Body of pancreas (tissue), 4 donors: ENCODE measurements at regions not wholly inside any gene's neighbourhood (a gene's known extent, or its start where the extent isn't known, plus 50 kb on each side); places are given as distances from the start of the nearest gene placed in this dataset.

Experiments used
- ATAC-seq: fragments of 150-250 bp; one replicate; pipeline ENCODE4 v1.9.1; 2016
- DNase-seq, 4 donors: peaks; one replicate each; pipeline ENCODE4 v3.0.0-alpha.2; 2019
- H3K27ac ChIP-seq, 4 donors: fragments of 200-600 bp; sonication (generic); 1 replicate in 3 of 4; 2 replicates in 1 of 4; pipeline versions ENCODE4 v1.5.1 to v1.6.1; 2016 to 2019; ENCODE audit warnings: mild to moderate bottlenecking in 1 of 4, mixed read lengths in 1 of 4, moderate library complexity in 1 of 4
- H3K27me3 ChIP-seq, 2 donors: fragments of 200-600 bp; sonication (generic); one replicate each; pipeline ENCODE4 v1.6.0; 2016; ENCODE audit warnings: mild to moderate bottlenecking in 1 of 2
- H3K36me3 ChIP-seq, 2 donors: fragments of 200-600 bp; sonication (generic); replicated peaks in 1 of 2; 2 replicates each; pipeline ENCODE4 v1.5.1; 2016; ENCODE audit warnings: low read depth in 2 of 2; ENCODE audit not compliant: insufficient read depth in 1 of 2
- H3K4me1 ChIP-seq: fragments of 200-600 bp; sonication (generic); one replicate; pipeline ENCODE4 v1.6.0; 2016
- H3K4me3 ChIP-seq, 2 donors: fragments of 200-600 bp; sonication (generic); 1 replicate in 1 of 2; 2 replicates in 1 of 2; pipeline ENCODE4 v1.5.1; 2016 to 2019
- H3K9me3 ChIP-seq, 3 donors: fragments of 200-600 bp; sonication (generic); 1 replicate in 2 of 3; 2 replicates in 1 of 3; pipeline ENCODE4 v1.5.1; 2016
- POLR2A ChIP-seq, 3 donors: fragments of 450-650 bp; IDR thresholded peaks; one replicate each; pipeline ENCODE4 v1.6.1; 2016; ENCODE audit warnings: antibody characterized with exemption in 3 of 3, mild to moderate bottlenecking in 2 of 3
- WGBS, 2 donors: methylation state at CpG; one replicate each; pipeline ENCODE4 v1.1.5; 2017; 5-methylcytosine and 5-hydroxymethylcytosine counted together
- intact Hi-C: fragments of 100-400 bp; cut with DNase I; formaldehyde crosslinking; loops from one replicate; pipeline ENCODE4 v1.15.1; 2023
- TF ChIP-seq, protein P1 (sequence below), 7 experiments: fragments of 450-650 bp in 4 of 7; fragments of 200-600 bp in 3 of 7; sonication (generic) in 3 of 7; IDR thresholded peaks; one replicate each; pipeline ENCODE4 v1.5.1; 2016 to 2019; ENCODE audit warnings: antibody characterized with exemption in 7 of 7

DNA sequence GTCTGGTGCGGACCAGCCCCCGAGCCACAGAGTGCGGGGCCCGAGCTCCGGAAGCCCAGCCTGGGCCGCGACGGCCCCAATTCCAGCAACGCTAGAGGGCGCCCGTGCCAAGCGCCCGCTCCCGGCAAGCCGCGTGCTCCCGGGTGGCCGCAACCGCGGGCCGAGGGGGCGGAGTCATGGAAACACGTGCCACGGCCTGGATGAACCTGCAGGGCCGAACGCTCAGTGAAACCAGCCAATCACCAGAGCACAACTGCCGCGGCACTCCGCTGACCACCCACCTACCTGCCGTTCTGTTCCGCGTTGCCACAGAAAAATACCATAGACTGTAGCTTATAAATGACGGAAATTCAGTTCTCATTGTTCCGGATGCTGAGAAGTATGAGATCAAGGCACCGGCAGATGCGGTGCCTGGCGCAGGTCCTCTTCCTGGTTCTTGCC lies 85.7 kb upstream of the FOXC1 start:
- no peaks in the 10 kb centered on the region for H3K36me3 ChIP-seq
- no peak overlapping the region for H3K4me3 ChIP-seq
- H3K4me1 ChIP-seq, result peaks cover 5% of the 10 kb centered on the region
- ATAC-seq (peak; percentile 64), DNase-seq (peak; percentile 16 to 63 (median 52))
- TF ChIP-seq, protein P1, sequence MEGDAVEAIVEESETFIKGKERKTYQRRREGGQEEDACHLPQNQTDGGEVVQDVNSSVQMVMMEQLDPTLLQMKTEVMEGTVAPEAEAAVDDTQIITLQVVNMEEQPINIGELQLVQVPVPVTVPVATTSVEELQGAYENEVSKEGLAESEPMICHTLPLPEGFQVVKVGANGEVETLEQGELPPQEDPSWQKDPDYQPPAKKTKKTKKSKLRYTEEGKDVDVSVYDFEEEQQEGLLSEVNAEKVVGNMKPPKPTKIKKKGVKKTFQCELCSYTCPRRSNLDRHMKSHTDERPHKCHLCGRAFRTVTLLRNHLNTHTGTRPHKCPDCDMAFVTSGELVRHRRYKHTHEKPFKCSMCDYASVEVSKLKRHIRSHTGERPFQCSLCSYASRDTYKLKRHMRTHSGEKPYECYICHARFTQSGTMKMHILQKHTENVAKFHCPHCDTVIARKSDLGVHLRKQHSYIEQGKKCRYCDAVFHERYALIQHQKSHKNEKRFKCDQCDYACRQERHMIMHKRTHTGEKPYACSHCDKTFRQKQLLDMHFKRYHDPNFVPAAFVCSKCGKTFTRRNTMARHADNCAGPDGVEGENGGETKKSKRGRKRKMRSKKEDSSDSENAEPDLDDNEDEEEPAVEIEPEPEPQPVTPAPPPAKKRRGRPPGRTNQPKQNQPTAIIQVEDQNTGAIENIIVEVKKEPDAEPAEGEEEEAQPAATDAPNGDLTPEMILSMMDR (IDR thresholded peaks at IDR 0.05), result peak; percentile 24 to 57 (median 42)
- no peak for TF ChIP-seq POLR2A (IDR thresholded peaks at IDR 0.05)
- no peaks in the 10 kb centered on the region for H3K9me3 ChIP-seq
- 16 to 19% methylated on average over 31 to 37 of the region's 37 CpGs for WGBS, 2 donors
- H3K27ac ChIP-seq, result no peak overlapping the region
- H3K27me3 ChIP-seq, result peaks cover 0 to 13% of the 10 kb centered on the region in 2 donors
- intact Hi-C loops, result no loop called here

DNA sequence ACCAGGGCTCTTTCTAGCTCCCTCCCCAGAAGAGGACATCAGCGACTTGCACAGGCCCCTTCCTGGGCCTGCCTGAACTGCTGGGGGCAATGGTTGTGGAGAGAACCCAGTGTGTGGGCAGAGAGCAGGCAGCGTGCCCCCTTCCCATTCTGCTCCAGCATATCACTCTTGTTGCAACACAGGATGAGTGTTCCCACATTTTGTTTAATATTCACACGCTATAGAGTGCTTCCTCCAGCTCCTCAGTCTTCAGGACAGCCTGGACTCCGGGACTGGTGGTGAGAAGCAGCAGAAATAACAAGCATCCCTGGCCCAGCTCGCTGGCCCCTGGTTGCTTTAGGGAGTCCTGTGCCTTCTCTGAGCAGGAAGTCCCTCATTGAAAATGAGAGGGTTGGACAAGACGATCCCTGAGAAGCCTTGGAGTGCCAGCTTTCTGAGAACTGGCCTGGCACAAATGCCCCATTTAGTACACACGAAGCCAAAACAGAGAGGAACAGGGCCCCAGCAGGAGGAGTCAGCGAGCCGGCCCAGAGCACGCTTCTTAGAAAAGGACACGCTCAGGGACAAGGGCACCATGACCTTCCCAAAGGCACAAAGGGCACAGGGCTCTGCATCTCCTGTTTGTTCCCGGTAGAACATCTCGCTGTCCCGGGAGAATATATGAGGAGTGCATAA lies 84.2 kb upstream of the FOXC1 start:
- Histone ChIP-seq H3K27ac (no peak overlapping the region), H3K36me3 (no peaks in the 10 kb centered on the region), H3K4me3 (no peak overlapping the region), H3K4me1 (peaks cover 5% of the 10 kb centered on the region), H3K9me3 (no peaks in the 10 kb centered on the region), H3K27me3 (peaks cover 0 to 13% of the 10 kb centered on the region in 2 donors)
- ATAC-seq (no peak), DNase-seq (no peak)
- TF ChIP-seq, protein P1 (IDR thresholded peaks at IDR 0.05), result no peak
- no peak for TF ChIP-seq POLR2A (IDR thresholded peaks at IDR 0.05)
- intact Hi-C loops, result no loop called here
- WGBS, 2 donors, result 81 to 90% methylated on average over 14 of the region's 14 CpGs

DNA sequence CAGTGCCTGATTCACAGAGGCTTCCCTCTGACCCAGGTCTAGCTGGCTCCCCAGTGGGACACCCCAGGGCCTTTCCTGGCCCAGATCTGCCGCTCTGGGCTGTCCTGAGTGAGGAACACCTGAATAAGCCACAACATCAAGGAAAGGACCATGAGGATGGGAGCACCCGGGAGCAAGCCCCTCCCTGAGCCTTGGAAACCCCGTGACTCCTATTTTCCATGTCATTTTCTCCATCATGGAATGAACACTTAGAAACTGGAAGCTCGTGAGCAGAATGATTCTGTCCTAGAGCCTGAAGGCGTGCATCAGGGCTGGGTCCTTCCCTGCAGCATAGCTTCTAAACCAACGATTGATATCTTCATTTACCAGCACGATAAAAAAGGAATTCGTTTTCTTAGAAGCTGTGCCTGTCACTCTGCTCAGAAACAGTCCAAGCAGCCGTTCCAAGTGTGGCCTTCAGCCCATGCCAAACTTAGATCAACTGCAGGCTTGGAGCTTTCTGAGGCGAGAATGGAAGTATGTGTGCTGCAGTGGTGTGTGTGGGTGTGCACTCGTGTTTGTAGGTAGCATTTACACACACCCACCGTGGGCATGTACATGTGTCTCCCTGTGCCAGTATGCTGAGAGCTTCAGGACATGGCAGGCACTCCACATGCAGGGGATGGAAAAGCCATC lies 83.2 kb upstream of the FOXC1 start:
- WGBS, 2 donors, result 41 to 43% methylated on average over 11 to 12 of the region's 12 CpGs
- Histone ChIP-seq H3K36me3 (no peaks in the 10 kb centered on the region), H3K4me1 (peaks cover 5% of the 10 kb centered on the region), H3K27me3 (peaks cover 0 to 13% of the 10 kb centered on the region in 2 donors), H3K9me3 (no peaks in the 10 kb centered on the region), H3K27ac (no peak overlapping the region), H3K4me3 (no peak overlapping the region)
- intact Hi-C loops, result no loop called here
- TF ChIP-seq POLR2A (IDR thresholded peaks at IDR 0.05), result no peak
- TF ChIP-seq, protein P1 (IDR thresholded peaks at IDR 0.05), result no peak
- peak in 1 of 4 donors; percentile 9 for DNase-seq
- ATAC-seq, result no peak

- no peak overlapping the region for H3K4me3 ChIP-seq
- WGBS, 2 donors, result 17 to 21% methylated on average over 11 of the region's 11 CpGs
- peaks cover 0 to 9% of the 10 kb centered on the region in 2 donors for H3K27me3 ChIP-seq
- DNase-seq (peak in 1 of 4 donors; percentile 19), ATAC-seq (peak; percentile 30)
- no peaks in the 10 kb centered on the region for H3K36me3 ChIP-seq
- no peak overlapping the region for H3K27ac ChIP-seq
- no peak for TF ChIP-seq POLR2A (IDR thresholded peaks at IDR 0.05)
- TF ChIP-seq, protein P1 (IDR thresholded peaks at IDR 0.05), result no peak
- intact Hi-C loops, result no loop called here
- no peaks in the 10 kb centered on the region for H3K9me3 ChIP-seq
- peaks cover 5% of the 10 kb centered on the region for H3K4me1 ChIP-seq
These were observed 82.7 kb upstream of the FOXC1 start for GRCh38 chr6:1527073-1527457.
